ENCODE measurements at regions not wholly inside any gene's neighbourhood (a gene's known extent, or its start where the extent isn't known, plus 50 kb on each side); places are given as distances from the start of the nearest gene placed in this dataset.

DNA sequence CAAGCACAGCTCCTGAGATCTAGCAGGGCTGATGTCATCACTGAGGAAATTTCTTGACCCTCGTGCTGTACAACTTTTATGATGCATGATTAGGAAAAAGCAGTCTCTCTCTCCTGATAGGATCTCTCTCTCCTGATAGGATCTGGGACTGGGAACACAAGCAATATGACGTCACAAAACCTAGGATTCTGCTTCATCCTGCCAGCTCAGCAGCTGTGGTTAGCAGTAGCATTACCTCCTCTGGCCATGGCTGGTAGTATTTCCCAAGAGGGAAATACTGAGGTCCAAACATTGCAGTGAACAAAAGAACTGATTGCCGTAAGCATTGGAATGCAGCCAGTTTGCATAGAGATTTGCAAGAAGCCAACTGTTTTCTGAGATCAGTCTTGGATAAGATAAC lies 521.2 kb upstream of the POU3F3 start:
- H3K79me1 ChIP-seq (ENCODE audit: low read depth, low read length): no peaks in the 10 kb centered on the region
- H2AK5ac ChIP-seq (ENCODE audit: low read depth, low read length): no peak overlapping the region
- H3K4me1 ChIP-seq (replicated peaks in 1 of 4; ENCODE audit: control insufficient read depth in 3 of 4, insufficient read depth in 4 of 4, low read length in 3 of 4): peaks cover 0 to 5% (median 0%) of the 10 kb centered on the region in 4 experiments; a peak in 1 of 7 replicates
- no peak overlapping the region for H3K27ac ChIP-seq (ENCODE audit: low read depth, low read length)
- H2AFZ ChIP-seq (ENCODE audit: low read length): peak overlapping the region; percentile 93; the same call in 1 of the 2 replicates
- H3K23ac ChIP-seq (ENCODE audit: insufficient read length): no peak overlapping the region
- ChIA-PET CTCF (ENCODE audit: partially characterized antibody) (no interaction called here), POLR2A (ENCODE audit: partially characterized antibody) (no interaction called here)
- H2BK5ac ChIP-seq (ENCODE audit: low read depth, low read length): no peak overlapping the region
- H2BK120ac ChIP-seq (replicated peaks; ENCODE audit: low read depth, low read length): no peak overlapping the region
- 82% methylated on average over 3 of the region's 3 CpGs; no CpG with 5 or more reads in 1 of the 2 experiments for WGBS, 2 experiments (ENCODE audit: extremely low coverage in 1 of 2, insufficient coverage in 1 of 2, insufficient read length in 1 of 2, insufficient replicate concordance in 2 of 2, low coverage in 1 of 2, low lambda C conversion rate in 2 of 2, missing lambda C conversion rate in 1 of 2)
- no peak overlapping the region for H3K14ac ChIP-seq (ENCODE audit: insufficient read length)
- H3K9me3 ChIP-seq (ENCODE audit: insufficient read depth in 2 of 2, low read depth in 1 of 2, low read length in 1 of 2): no peaks in the 10 kb centered on the region
- no peak overlapping the region for H4K8ac ChIP-seq (ENCODE audit: extremely low read depth, insufficient read depth, low read length)
- H3K4ac ChIP-seq (replicated peaks; ENCODE audit: insufficient read length, low read depth, low read length): no peak overlapping the region
- TF ChIP-seq RAD21 (IDR thresholded peaks at IDR 0.05 in 1 of 2, conservative IDR thresholded peaks at IDR 0.05 in 1 of 2; ENCODE audit: low read depth in 2 of 2, low read length in 2 of 2) (peak; percentile 11 to 26; a peak in 1 of 4 replicates), TAF1 (IDR thresholded peaks at IDR 0.05; ENCODE audit: low read depth, low read length) (no peak), CEBPB (IDR thresholded peaks at IDR 0.05; ENCODE audit: low read depth, low read length) (peak; percentile 37; the same call in 1 of the 2 replicates), RNF2 (IDR thresholded peaks at IDR 0.05; ENCODE audit: borderline replicate concordance, low read depth, low read length, missing control alignments, poor library complexity, severe bottlenecking) (no peak), TEAD4 (IDR thresholded peaks at IDR 0.05; ENCODE audit: low read depth, low read length) (no peak), ZNF274 (IDR thresholded peaks at IDR 0.05; ENCODE audit: borderline replicate concordance, extremely low read depth, low read length) (no peak), RFX5 (IDR thresholded peaks at IDR 0.05; ENCODE audit: borderline replicate concordance, low read depth, low read length) (no peak), KDM1A (IDR thresholded peaks at IDR 0.05; ENCODE audit: borderline replicate concordance, low read length) (no peak)
- TF ChIP-seq, protein P1, sequence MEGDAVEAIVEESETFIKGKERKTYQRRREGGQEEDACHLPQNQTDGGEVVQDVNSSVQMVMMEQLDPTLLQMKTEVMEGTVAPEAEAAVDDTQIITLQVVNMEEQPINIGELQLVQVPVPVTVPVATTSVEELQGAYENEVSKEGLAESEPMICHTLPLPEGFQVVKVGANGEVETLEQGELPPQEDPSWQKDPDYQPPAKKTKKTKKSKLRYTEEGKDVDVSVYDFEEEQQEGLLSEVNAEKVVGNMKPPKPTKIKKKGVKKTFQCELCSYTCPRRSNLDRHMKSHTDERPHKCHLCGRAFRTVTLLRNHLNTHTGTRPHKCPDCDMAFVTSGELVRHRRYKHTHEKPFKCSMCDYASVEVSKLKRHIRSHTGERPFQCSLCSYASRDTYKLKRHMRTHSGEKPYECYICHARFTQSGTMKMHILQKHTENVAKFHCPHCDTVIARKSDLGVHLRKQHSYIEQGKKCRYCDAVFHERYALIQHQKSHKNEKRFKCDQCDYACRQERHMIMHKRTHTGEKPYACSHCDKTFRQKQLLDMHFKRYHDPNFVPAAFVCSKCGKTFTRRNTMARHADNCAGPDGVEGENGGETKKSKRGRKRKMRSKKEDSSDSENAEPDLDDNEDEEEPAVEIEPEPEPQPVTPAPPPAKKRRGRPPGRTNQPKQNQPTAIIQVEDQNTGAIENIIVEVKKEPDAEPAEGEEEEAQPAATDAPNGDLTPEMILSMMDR (IDR thresholded peaks at IDR 0.05; ENCODE audit: control extremely low read depth in 1 of 3, insufficient read depth in 1 of 3, low read depth in 1 of 3, low read length in 3 of 3): peak in 2 of 3 experiments; percentile 1 to 24; a peak in 1 of 4 replicates
- no peak overlapping the region; the same call in 1 of the 2 replicates for H2BK15ac ChIP-seq (ENCODE audit: low read length)
- H4K20me1 ChIP-seq (replicated peaks in 1 of 2; ENCODE audit: control insufficient read depth in 1 of 2, insufficient read depth in 2 of 2, low read length in 2 of 2): no peaks in the 10 kb centered on the region
- peak; percentile 13 for FAIRE-seq
- no peak overlapping the region for H2BK20ac ChIP-seq (ENCODE audit: low read length)
- H3K27me3 ChIP-seq (replicated peaks in 1 of 4; ENCODE audit: control insufficient read depth in 3 of 4, extremely low read depth in 1 of 4, insufficient read depth in 3 of 4, low read length in 3 of 4): no peaks in the 10 kb centered on the region
- H3K36me3 ChIP-seq (ENCODE audit: control insufficient read depth in 2 of 4, insufficient read depth in 4 of 4, low read length in 3 of 4): no peaks in the 10 kb centered on the region
- H3K9ac ChIP-seq (replicated peaks in 1 of 4; ENCODE audit: extremely low read depth in 1 of 4, low read depth in 3 of 4, low read length in 3 of 4): no peak overlapping the region
- no peaks in the 10 kb centered on the region for H3K23me2 ChIP-seq (ENCODE audit: low read depth, low read length)
- DNase-seq (ENCODE audit: low read depth in 1 of 2, low spot score in 2 of 2): peak in 1 of 2 experiments; percentile 9
- no peak overlapping the region for H3K4me3 ChIP-seq (ENCODE audit: extremely low read depth in 1 of 4, insufficient read depth in 2 of 4, low read depth in 3 of 4, low read length in 4 of 4)
- no peak overlapping the region for H2BK12ac ChIP-seq (ENCODE audit: low read depth, low read length)
- no peak overlapping the region for H4K91ac ChIP-seq (replicated peaks; ENCODE audit: insufficient read length, low read length)
- no peak overlapping the region for H3K18ac ChIP-seq (ENCODE audit: extremely low read depth, low read length)
- no peak overlapping the region for H3K4me2 ChIP-seq (ENCODE audit: insufficient read depth in 1 of 2, low read depth in 2 of 2, low read length in 2 of 2)
- H4K5ac ChIP-seq (ENCODE audit: insufficient read length, low read depth, low read length): no peak overlapping the region
- no peaks in the 10 kb centered on the region for H3K79me2 ChIP-seq (ENCODE audit: control insufficient read depth in 1 of 2, insufficient read depth in 2 of 2, low read length in 2 of 2)
- no peak overlapping the region for H3K56ac ChIP-seq (replicated peaks; ENCODE audit: insufficient read length, low read depth, low read length)

Measured in H1 (cell line).